ENCODE measurements at regions not wholly inside any gene's neighbourhood (a gene's known extent, or its start where the extent isn't known, plus 50 kb on each side); places are given as distances from the start of the nearest gene placed in this dataset.

DNA sequence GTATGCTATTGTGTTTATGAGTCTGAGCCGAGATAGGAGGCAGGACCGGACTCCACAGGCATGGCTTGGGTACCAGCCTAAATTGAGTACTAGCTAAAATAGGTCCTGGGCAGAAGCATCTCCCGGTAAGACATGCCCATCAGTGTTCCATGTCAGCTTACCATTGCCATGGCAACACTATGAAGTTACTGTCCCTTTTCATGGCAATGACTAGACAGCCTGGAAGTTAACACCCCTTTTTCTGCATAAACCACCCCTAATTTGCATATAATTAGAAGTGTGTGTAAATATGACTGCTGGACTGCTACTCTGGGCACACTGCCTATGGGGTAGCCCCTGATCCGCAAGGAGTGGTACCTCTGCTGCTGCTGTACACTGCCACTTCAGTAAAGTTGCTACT lies 1005.1 kb upstream of the FAM98A start:
- intact Hi-C loops (cut with micrococcal nuclease; ENCODE audit: unreplicated experiment) = no loop called here
- no peaks in the 10 kb centered on the region for H3K36me3 ChIP-seq (ENCODE audit: insufficient read depth, low read length, poor library complexity, severe bottlenecking)
- DNase-seq (ENCODE audit: low spot score) = no peak
- ChIA-PET CTCF (no interaction called here), POLR2A (ENCODE audit: low non-redundant PET) (no interaction called here)
- TF ChIP-seq EZH2 (IDR thresholded peaks at IDR 0.05; ENCODE audit: borderline replicate concordance, low read depth, low read length, poor library complexity, severe bottlenecking) = no peak
- TF ChIP-seq, protein P1, sequence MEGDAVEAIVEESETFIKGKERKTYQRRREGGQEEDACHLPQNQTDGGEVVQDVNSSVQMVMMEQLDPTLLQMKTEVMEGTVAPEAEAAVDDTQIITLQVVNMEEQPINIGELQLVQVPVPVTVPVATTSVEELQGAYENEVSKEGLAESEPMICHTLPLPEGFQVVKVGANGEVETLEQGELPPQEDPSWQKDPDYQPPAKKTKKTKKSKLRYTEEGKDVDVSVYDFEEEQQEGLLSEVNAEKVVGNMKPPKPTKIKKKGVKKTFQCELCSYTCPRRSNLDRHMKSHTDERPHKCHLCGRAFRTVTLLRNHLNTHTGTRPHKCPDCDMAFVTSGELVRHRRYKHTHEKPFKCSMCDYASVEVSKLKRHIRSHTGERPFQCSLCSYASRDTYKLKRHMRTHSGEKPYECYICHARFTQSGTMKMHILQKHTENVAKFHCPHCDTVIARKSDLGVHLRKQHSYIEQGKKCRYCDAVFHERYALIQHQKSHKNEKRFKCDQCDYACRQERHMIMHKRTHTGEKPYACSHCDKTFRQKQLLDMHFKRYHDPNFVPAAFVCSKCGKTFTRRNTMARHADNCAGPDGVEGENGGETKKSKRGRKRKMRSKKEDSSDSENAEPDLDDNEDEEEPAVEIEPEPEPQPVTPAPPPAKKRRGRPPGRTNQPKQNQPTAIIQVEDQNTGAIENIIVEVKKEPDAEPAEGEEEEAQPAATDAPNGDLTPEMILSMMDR (conservative IDR thresholded peaks at IDR 0.05; ENCODE audit: low read depth, low read length) = no peak
- H3K4me3 ChIP-seq (ENCODE audit: low read depth, low read length, poor library complexity, severe bottlenecking) = no peak overlapping the region
- H3K27me3 ChIP-seq (replicated peaks; ENCODE audit: insufficient read depth, low read depth, low read length, poor library complexity) = no peaks in the 10 kb centered on the region
- no peaks in the 10 kb centered on the region for H3K9me3 ChIP-seq (ENCODE audit: low read depth, low read length, poor library complexity, severe bottlenecking)
- H3K27ac ChIP-seq (ENCODE audit: low read depth, low read length, poor library complexity, severe bottlenecking) = no peak overlapping the region
- H3K4me1 ChIP-seq (ENCODE audit: insufficient read depth, low read length, poor library complexity, severe bottlenecking) = no peaks in the 10 kb centered on the region
- no TSS peak for BruUV-seq (replicated peaks)

DNA sequence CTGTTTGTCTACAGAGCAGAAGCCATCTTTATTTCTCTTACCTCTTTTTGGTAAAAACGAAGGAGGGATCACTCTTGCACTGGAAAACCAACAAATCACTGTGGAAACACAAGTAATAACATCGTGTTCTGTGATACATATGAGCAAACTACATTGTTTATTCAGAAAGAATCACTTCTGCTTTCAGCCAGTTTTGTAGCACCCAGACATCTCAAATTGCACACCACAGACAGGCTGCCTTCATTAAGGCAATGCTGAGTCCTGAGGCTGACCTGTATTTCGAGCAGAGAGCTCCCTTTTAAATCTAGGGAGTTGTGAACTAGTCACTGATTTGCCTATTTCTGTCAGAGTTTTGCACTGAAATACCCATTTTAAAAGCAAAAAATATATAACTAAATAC lies 1003.2 kb upstream of the FAM98A start:
- no peak overlapping the region for H3K4me3 ChIP-seq (ENCODE audit: low read depth, low read length, poor library complexity, severe bottlenecking)
- ChIA-PET CTCF (no interaction called here), POLR2A (ENCODE audit: low non-redundant PET) (no interaction called here)
- H3K36me3 ChIP-seq (ENCODE audit: insufficient read depth, low read length, poor library complexity, severe bottlenecking) = no peaks in the 10 kb centered on the region
- DNase-seq (ENCODE audit: low spot score) = no peak
- no peaks in the 10 kb centered on the region for H3K27me3 ChIP-seq (replicated peaks; ENCODE audit: insufficient read depth, low read depth, low read length, poor library complexity)
- intact Hi-C loops (cut with micrococcal nuclease; ENCODE audit: unreplicated experiment) = no loop called here
- H3K27ac ChIP-seq (ENCODE audit: low read depth, low read length, poor library complexity, severe bottlenecking) = no peak overlapping the region
- no peaks in the 10 kb centered on the region for H3K9me3 ChIP-seq (ENCODE audit: low read depth, low read length, poor library complexity, severe bottlenecking)
- no TSS peak for BruUV-seq (replicated peaks)
- TF ChIP-seq, protein P1 (conservative IDR thresholded peaks at IDR 0.05; ENCODE audit: low read depth, low read length) = no peak
- TF ChIP-seq EZH2 (IDR thresholded peaks at IDR 0.05; ENCODE audit: borderline replicate concordance, low read depth, low read length, poor library complexity, severe bottlenecking) = no peak
- no peaks in the 10 kb centered on the region for H3K4me1 ChIP-seq (ENCODE audit: insufficient read depth, low read length, poor library complexity, severe bottlenecking)

GRCh38 chr2:34601561-34601960 lies 1002.5 kb upstream of the FAM98A start:
- POLR2A ChIA-PET (ENCODE audit: low non-redundant PET) = no interaction called here

More at GRCh38 chr2:34601561-34601960, 1002.5 kb upstream of the FAM98A start:
- Histone ChIP-seq H3K4me3 (ENCODE audit: low read depth, low read length, poor library complexity, severe bottlenecking) (no peak overlapping the region), H3K36me3 (ENCODE audit: insufficient read depth, low read length, poor library complexity, severe bottlenecking) (no peaks in the 10 kb centered on the region), H3K9me3 (ENCODE audit: low read depth, low read length, poor library complexity, severe bottlenecking) (no peaks in the 10 kb centered on the region), H3K27me3 (replicated peaks; ENCODE audit: insufficient read depth, low read depth, low read length, poor library complexity) (no peaks in the 10 kb centered on the region), H3K27ac (ENCODE audit: low read depth, low read length, poor library complexity, severe bottlenecking) (no peak overlapping the region), H3K4me1 (ENCODE audit: insufficient read depth, low read length, poor library complexity, severe bottlenecking) (no peaks in the 10 kb centered on the region)
- CTCF ChIA-PET = no interaction called here
- intact Hi-C loops (cut with micrococcal nuclease; ENCODE audit: unreplicated experiment) = no loop called here
- TF ChIP-seq EZH2 (IDR thresholded peaks at IDR 0.05; ENCODE audit: borderline replicate concordance, low read depth, low read length, poor library complexity, severe bottlenecking) = no peak
- TF ChIP-seq, protein P1 (conservative IDR thresholded peaks at IDR 0.05; ENCODE audit: low read depth, low read length) = no peak
- no TSS peak for BruUV-seq (replicated peaks)
- DNase-seq (ENCODE audit: low spot score) = no peak
